GM21576 (cell line): ENCODE measurements at regions not wholly inside any gene's neighbourhood (a gene's known extent, or its start where the extent isn't known, plus 50 kb on each side); places are given as distances from the start of the nearest gene placed in this dataset.
"Not testable (repeated sequence)": the region's sequence is repeated elsewhere in the genome, so short reads cannot be mapped to it uniquely, and the experiment has no call there.

ENCODE experiments used
- ATAC-seq: cut with Tn5 transposase; IDR thresholded peaks from one replicate; pipeline ENCODE4 v1.9.1; 2021; ENCODE audit warnings: mild to moderate bottlenecking, moderate library complexity; ENCODE audit not compliant: unreplicated experiment

DNA sequence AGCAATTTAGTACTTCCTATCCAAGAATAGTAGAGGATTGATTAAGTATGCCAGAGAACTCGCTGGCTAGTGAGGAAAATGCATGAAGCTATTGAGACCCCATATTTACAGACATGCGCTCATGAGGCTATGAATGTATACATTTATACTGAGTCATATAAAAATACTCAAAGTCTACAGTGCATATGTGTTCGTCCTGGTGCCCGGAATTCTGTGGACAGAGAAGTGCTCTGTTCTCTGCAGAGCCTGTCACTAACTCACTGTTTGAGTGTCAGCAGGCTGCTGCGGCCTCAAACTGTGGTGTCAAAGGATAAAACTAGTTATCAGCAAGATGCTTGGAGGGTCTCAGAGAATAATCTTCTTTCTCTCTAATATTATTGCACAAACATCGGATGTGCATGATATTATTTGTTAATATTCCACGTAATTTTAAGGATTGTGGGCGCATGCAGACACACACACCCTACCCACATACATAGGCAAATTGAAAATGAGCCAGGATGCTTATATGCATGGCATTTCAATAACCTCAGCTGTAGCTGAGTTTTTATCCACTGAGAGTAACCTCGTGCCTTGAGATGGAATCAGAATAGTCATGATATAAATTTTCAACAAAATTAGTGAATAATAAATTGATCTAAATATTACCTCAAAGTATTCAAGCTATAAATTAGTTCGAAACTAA is 50.0 kb upstream of the TSC22D2 start:
- ATAC-seq, result no peak

DNA sequence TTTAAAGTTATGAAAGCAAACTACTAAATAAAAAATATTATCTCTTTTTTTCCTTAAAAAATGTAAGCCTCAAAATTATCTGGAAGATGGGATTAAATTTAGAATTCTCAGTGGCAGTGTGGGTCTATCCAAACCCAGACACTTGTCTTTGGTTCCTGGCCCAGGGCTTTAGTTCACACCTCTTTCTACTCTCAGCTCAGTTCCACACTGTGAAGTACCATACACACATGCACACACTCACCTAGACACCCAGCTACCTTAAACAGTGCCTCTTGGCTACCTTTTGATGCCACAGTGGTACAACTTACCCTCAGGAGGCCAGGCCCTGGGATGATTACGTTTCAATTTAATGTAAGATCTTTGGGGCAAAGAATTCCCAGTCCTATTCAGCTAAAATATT is 51.0 kb upstream of the TSC22D2 start:
- ATAC-seq, result no peak

DNA sequence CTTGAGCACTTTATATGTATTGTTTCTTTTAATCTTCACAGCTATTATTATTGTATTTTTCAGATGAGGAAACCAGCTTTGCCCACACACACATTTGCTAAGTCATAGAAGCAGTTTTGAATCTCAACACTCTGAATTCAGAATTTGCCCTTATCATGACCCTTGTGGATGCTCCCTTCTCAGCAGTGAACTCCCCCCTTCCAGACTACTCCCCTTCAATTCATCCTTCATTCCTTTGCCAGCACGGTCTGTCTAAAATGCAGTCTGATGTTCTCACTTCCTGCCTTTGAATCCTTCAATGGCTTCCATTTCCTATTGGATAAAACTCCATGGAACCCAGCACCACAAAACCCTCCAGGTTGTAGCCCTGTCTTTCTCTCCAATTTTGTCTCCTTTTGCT is 52.5 kb upstream of the TSC22D2 start:
- ATAC-seq, result no peak

GRCh38 chr3:150352931-150353330 is 55.2 kb upstream of the TSC22D2 start:
- ATAC-seq, result no peak

- no peak for ATAC-seq
Measured at GRCh38 chr3:150351398-150351797, 56.7 kb upstream of the TSC22D2 start.

GRCh38 chr3:150349314-150350097 is 58.6 kb upstream of the TSC22D2 start:
- ATAC-seq, result no peak

DNA sequence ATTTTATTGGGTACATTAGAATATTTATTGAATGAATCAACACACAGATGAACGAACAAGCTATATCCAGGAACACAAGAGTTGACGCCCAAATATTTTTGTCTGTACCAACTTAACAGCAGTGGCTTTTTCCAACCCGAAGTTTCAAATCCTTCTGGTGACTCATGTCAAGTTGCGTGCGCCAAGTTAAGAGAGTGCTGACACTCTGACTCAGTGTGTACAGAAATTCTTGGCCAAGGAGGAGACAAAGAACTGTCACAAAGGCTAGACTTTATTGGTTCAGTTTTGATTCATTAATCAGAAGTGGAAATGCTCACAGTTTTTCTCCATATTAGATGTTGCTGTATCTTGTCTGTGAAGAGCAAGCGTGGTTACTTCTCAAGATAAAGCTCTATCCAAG is 59.6 kb upstream of the TSC22D2 start:
- no peak for ATAC-seq

- no peak for ATAC-seq
Measured at GRCh38 chr3:150346981-150347863, 60.9 kb upstream of the TSC22D2 start.

GRCh38 chr3:150346266-150346665 is 61.8 kb upstream of the TSC22D2 start:
- ATAC-seq, result no peak

- no peak for ATAC-seq
Measured at GRCh38 chr3:150345021-150345538, 63.0 kb upstream of the TSC22D2 start.

DNA sequence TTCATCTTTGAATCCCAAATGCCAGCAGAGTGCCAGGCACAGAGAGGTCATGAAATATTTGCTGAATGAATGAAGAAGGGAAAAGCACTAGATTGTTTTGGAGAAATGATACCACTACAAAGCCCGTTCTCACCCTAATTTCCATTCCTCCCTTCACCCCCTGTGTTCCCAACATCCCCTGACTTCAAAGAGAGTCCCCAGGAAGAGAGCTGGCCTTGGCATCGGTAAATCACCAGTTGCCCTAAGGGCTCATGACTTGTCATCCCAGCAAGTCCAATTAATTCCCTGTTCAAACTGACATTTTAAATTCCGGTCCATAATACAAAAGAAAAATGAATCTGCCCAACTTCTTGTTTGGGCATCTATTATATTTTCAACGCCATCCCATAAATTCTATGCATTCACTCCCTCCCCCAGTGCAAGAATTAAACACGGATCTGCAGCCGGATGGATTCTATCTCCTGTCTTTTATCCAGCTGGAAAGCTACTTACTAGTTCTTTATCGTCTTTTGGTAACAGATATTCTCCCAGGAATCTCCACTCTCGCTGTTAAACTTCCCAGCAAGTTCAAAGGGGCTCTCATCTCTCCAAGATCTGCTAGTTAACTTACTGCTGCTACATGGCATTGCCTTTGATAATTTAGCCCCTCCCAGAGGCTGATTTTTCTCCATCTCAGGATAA is 63.9 kb upstream of the TSC22D2 start:
- no peak for ATAC-seq

DNA sequence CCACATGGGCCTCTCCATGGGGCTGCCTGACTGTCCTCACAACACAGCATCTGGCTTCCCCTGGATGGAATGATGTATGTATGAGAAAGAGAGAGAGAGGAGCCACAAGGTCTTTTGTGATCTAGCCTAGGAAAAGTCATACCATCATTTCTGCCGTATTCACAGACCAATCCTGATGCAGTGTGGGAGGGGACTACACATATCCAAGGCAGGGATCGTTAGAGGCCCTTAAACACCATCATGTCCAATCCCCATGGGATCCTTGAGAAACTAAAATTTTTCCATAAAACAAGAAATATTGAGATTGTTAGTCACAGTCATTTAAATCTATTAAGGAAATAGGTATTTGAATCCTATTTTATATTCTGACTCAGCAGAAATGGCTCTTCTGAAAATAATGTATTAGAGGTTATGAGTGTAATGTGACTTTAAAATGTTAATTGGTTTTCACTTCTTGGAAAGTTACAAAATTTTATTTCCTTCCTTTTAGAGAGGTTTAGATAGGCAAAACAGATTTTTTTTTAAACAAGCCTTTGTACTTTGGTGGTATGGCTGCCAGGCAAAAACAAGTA is 65.1 kb upstream of the TSC22D2 start:
- ATAC-seq, result no peak

DNA sequence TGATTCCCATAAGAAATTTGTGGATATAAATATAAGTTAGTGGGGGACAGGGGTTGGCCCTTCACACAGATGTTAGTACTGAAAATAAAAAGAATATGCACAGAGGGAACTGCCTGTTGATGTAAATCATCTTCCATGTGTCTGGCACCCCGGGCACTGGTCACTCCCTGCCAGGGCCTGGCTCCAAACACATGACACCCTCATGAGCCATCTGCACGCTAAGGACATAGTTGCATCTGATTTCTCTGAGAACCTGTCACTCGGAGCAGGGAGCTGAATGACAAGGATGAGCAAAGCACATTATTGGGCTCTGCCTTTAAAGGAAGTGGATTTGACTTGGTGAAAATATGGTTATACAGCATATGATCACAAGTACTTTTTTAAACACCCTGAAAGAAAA is 66.2 kb upstream of the TSC22D2 start:
- ATAC-seq, result no peak

GRCh38 chr3:150336363-150336762 is 71.7 kb upstream of the TSC22D2 start:
- ATAC-seq, result not testable (repeated sequence)

- no peak for ATAC-seq
Measured at GRCh38 chr3:150335631-150336030, 72.5 kb upstream of the TSC22D2 start.

- ATAC-seq, result no peak
Measured at GRCh38 chr3:150334974-150335373, 73.1 kb upstream of the TSC22D2 start.

GRCh38 chr3:150333477-150333876 is 74.6 kb upstream of the TSC22D2 start:
- ATAC-seq, result no peak

- no peak for ATAC-seq
Measured at GRCh38 chr3:150331978-150332568, 76.0 kb upstream of the TSC22D2 start.

DNA sequence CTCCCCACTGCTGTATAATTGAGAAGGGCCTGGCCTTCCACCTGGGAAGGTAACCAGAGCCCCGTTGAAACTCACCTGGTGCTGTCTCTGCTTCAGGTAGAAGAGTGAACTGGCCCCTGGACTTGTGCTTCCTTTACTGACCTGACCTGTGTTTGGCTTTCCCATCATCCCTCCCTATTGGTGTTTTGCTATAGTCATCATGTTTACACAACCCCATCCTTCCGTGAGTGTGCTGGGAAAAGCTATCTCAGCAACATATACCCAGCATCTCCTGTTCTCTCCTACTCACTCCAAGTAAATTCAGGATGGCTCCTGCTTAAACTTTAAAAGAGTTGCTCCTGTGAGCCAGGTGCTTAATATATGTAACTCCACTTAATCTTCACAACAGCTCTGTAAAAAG is 77.2 kb upstream of the TSC22D2 start:
- no peak for ATAC-seq

DNA sequence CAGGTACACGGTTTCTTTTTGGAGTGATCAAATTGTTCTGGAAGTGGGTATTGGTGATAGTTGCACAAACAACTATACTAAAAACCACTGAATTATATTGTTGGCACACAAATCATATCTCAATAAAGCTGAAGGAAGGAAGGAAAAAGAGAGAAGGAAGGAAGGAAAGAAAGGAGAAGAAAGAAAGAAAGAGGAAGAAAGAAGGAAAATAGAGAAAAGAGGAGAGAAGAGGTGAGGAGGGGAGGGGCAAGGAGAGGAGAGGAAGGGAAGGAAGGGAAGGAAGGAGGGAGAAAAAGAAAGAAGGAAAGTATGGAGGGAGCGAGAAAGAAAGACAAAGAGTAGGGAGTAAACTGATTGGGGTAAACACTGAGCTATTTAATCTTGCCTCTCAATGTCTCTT is 77.9 kb upstream of the TSC22D2 start:
- ATAC-seq, result no peak
